ENCODE measurements at regions not wholly inside any gene's neighbourhood (a gene's known extent, or its start where the extent isn't known, plus 50 kb on each side); places are given as distances from the start of the nearest gene placed in this dataset.

GRCh38 chr19:30095171-30095570, 153.1 kb downstream of the URI1 start:
- H3K9me3 ChIP-seq (ENCODE audit: control insufficient read depth in 2 of 2, insufficient read depth in 1 of 2, low read length in 1 of 2) = no peaks in the 10 kb centered on the region
- WGBS = 94% methylated on average over 3 of the region's 3 CpGs
- no peaks in the 10 kb centered on the region for H3K4me1 ChIP-seq (ENCODE audit: control insufficient read depth in 2 of 2, insufficient read depth in 2 of 2, low read length in 2 of 2)
- no peak overlapping the region for H3K4me3 ChIP-seq (ENCODE audit: low read length in 2 of 2)
- no peaks in the 10 kb centered on the region for H3K36me3 ChIP-seq (ENCODE audit: control insufficient read depth in 2 of 2, insufficient read depth in 2 of 2, low read length in 1 of 2)
- no peak overlapping the region for H3K27ac ChIP-seq (ENCODE audit: low read depth in 1 of 2, low read length in 1 of 2)
- H3K27me3 ChIP-seq (ENCODE audit: control insufficient read depth in 2 of 2, insufficient read depth in 1 of 2, low read length in 1 of 2) = no peaks in the 10 kb centered on the region
- DNase-seq (ENCODE audit: low read depth in 6 of 9, low spot score in 9 of 9) = no peak

- DNase-seq (ENCODE audit: low read depth in 6 of 9, low spot score in 9 of 9) = no peak
- 95% methylated on average over 19 of the region's 19 CpGs for WGBS
- Histone ChIP-seq H3K9me3 (ENCODE audit: control insufficient read depth in 2 of 2, insufficient read depth in 1 of 2, low read length in 1 of 2) (no peaks in the 10 kb centered on the region), H3K4me1 (ENCODE audit: control insufficient read depth in 2 of 2, insufficient read depth in 2 of 2, low read length in 2 of 2) (no peaks in the 10 kb centered on the region), H3K36me3 (ENCODE audit: control insufficient read depth in 2 of 2, insufficient read depth in 2 of 2, low read length in 1 of 2) (no peaks in the 10 kb centered on the region), H3K27me3 (ENCODE audit: control insufficient read depth in 2 of 2, insufficient read depth in 1 of 2, low read length in 1 of 2) (no peaks in the 10 kb centered on the region), H3K4me3 (ENCODE audit: low read length in 2 of 2) (no peak overlapping the region), H3K27ac (ENCODE audit: low read depth in 1 of 2, low read length in 1 of 2) (no peak overlapping the region)
Observed at GRCh38 chr19:30096596-30097370, 154.7 kb downstream of the URI1 start.

GRCh38 chr19:30097746-30098280, 155.8 kb downstream of the URI1 start:
- DNase-seq (ENCODE audit: low read depth in 6 of 9, low spot score in 9 of 9) = no peak
- WGBS = 94% methylated on average over 9 of the region's 9 CpGs
- H3K27me3 ChIP-seq (ENCODE audit: control insufficient read depth in 2 of 2, insufficient read depth in 1 of 2, low read length in 1 of 2) = no peaks in the 10 kb centered on the region
- H3K4me3 ChIP-seq (ENCODE audit: low read length in 2 of 2) = no peak overlapping the region
- no peaks in the 10 kb centered on the region for H3K9me3 ChIP-seq (ENCODE audit: control insufficient read depth in 2 of 2, insufficient read depth in 1 of 2, low read length in 1 of 2)
- no peaks in the 10 kb centered on the region for H3K4me1 ChIP-seq (ENCODE audit: control insufficient read depth in 2 of 2, insufficient read depth in 2 of 2, low read length in 2 of 2)
- H3K36me3 ChIP-seq (ENCODE audit: control insufficient read depth in 2 of 2, insufficient read depth in 2 of 2, low read length in 1 of 2) = no peaks in the 10 kb centered on the region
- H3K27ac ChIP-seq (ENCODE audit: low read depth in 1 of 2, low read length in 1 of 2) = no peak overlapping the region

- Histone ChIP-seq H3K9me3 (ENCODE audit: control insufficient read depth in 2 of 2, insufficient read depth in 1 of 2, low read length in 1 of 2) (no peaks in the 10 kb centered on the region), H3K4me1 (ENCODE audit: control insufficient read depth in 2 of 2, insufficient read depth in 2 of 2, low read length in 2 of 2) (no peaks in the 10 kb centered on the region), H3K4me3 (ENCODE audit: low read length in 2 of 2) (no peak overlapping the region), H3K27ac (ENCODE audit: low read depth in 1 of 2, low read length in 1 of 2) (no peak overlapping the region), H3K36me3 (ENCODE audit: control insufficient read depth in 2 of 2, insufficient read depth in 2 of 2, low read length in 1 of 2) (no peaks in the 10 kb centered on the region), H3K27me3 (ENCODE audit: control insufficient read depth in 2 of 2, insufficient read depth in 1 of 2, low read length in 1 of 2) (no peaks in the 10 kb centered on the region)
- 89% methylated on average over 6 of the region's 6 CpGs for WGBS
- no peak for DNase-seq (ENCODE audit: low read depth in 6 of 9, low spot score in 9 of 9)
Observed at GRCh38 chr19:30102239-30102638, 160.2 kb downstream of the URI1 start.

- WGBS = 94% methylated on average over 7 of the region's 7 CpGs
- no peak overlapping the region for H3K4me3 ChIP-seq (ENCODE audit: low read length in 2 of 2)
- no peaks in the 10 kb centered on the region for H3K9me3 ChIP-seq (ENCODE audit: control insufficient read depth in 2 of 2, insufficient read depth in 1 of 2, low read length in 1 of 2)
- no peak for DNase-seq (ENCODE audit: low read depth in 6 of 9, low spot score in 9 of 9)
- no peaks in the 10 kb centered on the region for H3K27me3 ChIP-seq (ENCODE audit: control insufficient read depth in 2 of 2, insufficient read depth in 1 of 2, low read length in 1 of 2)
- no peaks in the 10 kb centered on the region for H3K4me1 ChIP-seq (ENCODE audit: control insufficient read depth in 2 of 2, insufficient read depth in 2 of 2, low read length in 2 of 2)
- no peaks in the 10 kb centered on the region for H3K36me3 ChIP-seq (ENCODE audit: control insufficient read depth in 2 of 2, insufficient read depth in 2 of 2, low read length in 1 of 2)
- no peak overlapping the region for H3K27ac ChIP-seq (ENCODE audit: low read depth in 1 of 2, low read length in 1 of 2)
Observed at GRCh38 chr19:30102666-30103065, 160.6 kb downstream of the URI1 start.

- Histone ChIP-seq H3K9me3 (ENCODE audit: control insufficient read depth in 2 of 2, insufficient read depth in 1 of 2, low read length in 1 of 2) (no peaks in the 10 kb centered on the region), H3K4me3 (ENCODE audit: low read length in 2 of 2) (no peak overlapping the region), H3K27me3 (ENCODE audit: control insufficient read depth in 2 of 2, insufficient read depth in 1 of 2, low read length in 1 of 2) (no peaks in the 10 kb centered on the region), H3K36me3 (ENCODE audit: control insufficient read depth in 2 of 2, insufficient read depth in 2 of 2, low read length in 1 of 2) (no peaks in the 10 kb centered on the region), H3K4me1 (ENCODE audit: control insufficient read depth in 2 of 2, insufficient read depth in 2 of 2, low read length in 2 of 2) (no peaks in the 10 kb centered on the region), H3K27ac (ENCODE audit: low read depth in 1 of 2, low read length in 1 of 2) (no peak overlapping the region)
- DNase-seq (ENCODE audit: low read depth in 6 of 9, low spot score in 9 of 9) = no peak
- WGBS = 86% methylated on average over 7 of the region's 7 CpGs
Observed at GRCh38 chr19:30103981-30104380, 161.9 kb downstream of the URI1 start.

GRCh38 chr19:30105316-30105715, 163.3 kb downstream of the URI1 start:
- Histone ChIP-seq H3K36me3 (ENCODE audit: control insufficient read depth in 2 of 2, insufficient read depth in 2 of 2, low read length in 1 of 2) (no peaks in the 10 kb centered on the region), H3K27ac (ENCODE audit: low read depth in 1 of 2, low read length in 1 of 2) (no peak overlapping the region), H3K4me3 (ENCODE audit: low read length in 2 of 2) (no peak overlapping the region), H3K4me1 (ENCODE audit: control insufficient read depth in 2 of 2, insufficient read depth in 2 of 2, low read length in 2 of 2) (no peaks in the 10 kb centered on the region), H3K27me3 (ENCODE audit: control insufficient read depth in 2 of 2, insufficient read depth in 1 of 2, low read length in 1 of 2) (no peaks in the 10 kb centered on the region), H3K9me3 (ENCODE audit: control insufficient read depth in 2 of 2, insufficient read depth in 1 of 2, low read length in 1 of 2) (no peaks in the 10 kb centered on the region)
- no peak for DNase-seq (ENCODE audit: low read depth in 6 of 9, low spot score in 9 of 9)
- WGBS = 96% methylated on average over 8 of the region's 8 CpGs

- Histone ChIP-seq H3K27me3 (ENCODE audit: control insufficient read depth in 2 of 2, insufficient read depth in 1 of 2, low read length in 1 of 2) (no peaks in the 10 kb centered on the region), H3K27ac (ENCODE audit: low read depth in 1 of 2, low read length in 1 of 2) (no peak overlapping the region), H3K36me3 (ENCODE audit: control insufficient read depth in 2 of 2, insufficient read depth in 2 of 2, low read length in 1 of 2) (no peaks in the 10 kb centered on the region), H3K4me3 (ENCODE audit: low read length in 2 of 2) (no peak overlapping the region), H3K9me3 (ENCODE audit: control insufficient read depth in 2 of 2, insufficient read depth in 1 of 2, low read length in 1 of 2) (no peaks in the 10 kb centered on the region), H3K4me1 (ENCODE audit: control insufficient read depth in 2 of 2, insufficient read depth in 2 of 2, low read length in 2 of 2) (no peaks in the 10 kb centered on the region)
- no peak for DNase-seq (ENCODE audit: low read depth in 6 of 9, low spot score in 9 of 9)
- 93% methylated on average over 6 of the region's 6 CpGs for WGBS
Observed at GRCh38 chr19:30105727-30106126, 163.7 kb downstream of the URI1 start.

GRCh38 chr19:30106417-30107095, 164.5 kb downstream of the URI1 start:
- H3K4me3 ChIP-seq (ENCODE audit: low read length in 2 of 2) = no peak overlapping the region
- 91% methylated on average over 11 of the region's 11 CpGs for WGBS

More at GRCh38 chr19:30106417-30107095, 164.5 kb downstream of the URI1 start:
- no peak for DNase-seq (ENCODE audit: low read depth in 6 of 9, low spot score in 9 of 9)
- H3K9me3 ChIP-seq (ENCODE audit: control insufficient read depth in 2 of 2, insufficient read depth in 1 of 2, low read length in 1 of 2) = no peaks in the 10 kb centered on the region
- H3K36me3 ChIP-seq (ENCODE audit: control insufficient read depth in 2 of 2, insufficient read depth in 2 of 2, low read length in 1 of 2) = no peaks in the 10 kb centered on the region
- no peaks in the 10 kb centered on the region for H3K27me3 ChIP-seq (ENCODE audit: control insufficient read depth in 2 of 2, insufficient read depth in 1 of 2, low read length in 1 of 2)
- no peaks in the 10 kb centered on the region for H3K4me1 ChIP-seq (ENCODE audit: control insufficient read depth in 2 of 2, insufficient read depth in 2 of 2, low read length in 2 of 2)
- no peak overlapping the region for H3K27ac ChIP-seq (ENCODE audit: low read depth in 1 of 2, low read length in 1 of 2)

All from thymus (tissue), 11 donors.